ENCODE measurements at regions not wholly inside any gene's neighbourhood (a gene's known extent, or its start where the extent isn't known, plus 50 kb on each side); places are given as distances from the start of the nearest gene placed in this dataset.

- TF ChIP-seq CTCF (conservative IDR thresholded peaks at IDR 0.05): no peak
These were observed 73.6 kb downstream of the CYLC2 start for GRCh38 chr9:103068753-103069152.

DNA sequence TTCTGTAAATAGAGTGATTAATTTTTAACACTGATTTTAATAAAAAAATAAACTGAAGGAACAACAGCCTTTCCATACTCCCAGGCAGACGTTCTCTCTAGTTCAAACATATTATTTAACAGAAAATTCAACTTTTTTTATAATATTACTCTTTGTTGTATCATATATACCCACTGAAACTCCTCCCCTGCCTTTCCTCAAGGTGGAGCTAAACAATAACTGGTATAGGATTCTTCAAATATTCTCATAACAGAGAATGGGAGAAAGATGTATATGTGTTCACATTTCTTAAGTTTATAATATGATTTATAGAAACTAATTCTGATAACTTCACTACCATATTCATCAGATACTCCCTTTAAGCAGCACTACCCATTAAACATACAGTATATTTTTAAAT is 83.4 kb downstream of the CYLC2 start:
- Histone ChIP-seq H3K4me3 (ENCODE audit: low read length) (no peak overlapping the region), H3K9me3 (ENCODE audit: control insufficient read depth, low read length) (peaks cover 18% of the 10 kb centered on the region), H3K4me1 (ENCODE audit: control insufficient read depth, insufficient read depth, low read length) (no peaks in the 10 kb centered on the region), H3K27me3 (ENCODE audit: control insufficient read depth, insufficient read depth, low read length, poor library complexity, severe bottlenecking) (no peaks in the 10 kb centered on the region), H3K9ac (ENCODE audit: extremely low read depth, low read length, poor library complexity, severe bottlenecking) (no peak overlapping the region), H3K27ac (ENCODE audit: low read depth, low read length) (no peak overlapping the region), H3K36me3 (ENCODE audit: control insufficient read depth, insufficient read depth, low read length) (no peaks in the 10 kb centered on the region)
- 60% methylated on average over 1 of the region's 1 CpG; no CpG with 5 or more reads in 1 of the 2 experiments for WGBS, 2 experiments (ENCODE audit: insufficient coverage in 1 of 2, insufficient read length in 1 of 2)
- DNase-seq: no peak
- H3K4me3 Mint-ChIP-seq: no peak overlapping the region
- no peak overlapping the region for H3K27ac Mint-ChIP-seq
- peak; percentile 21 for TF ChIP-seq CTCF (conservative IDR thresholded peaks at IDR 0.05)
- H3K9me3 Mint-ChIP-seq: peaks cover 9% of the 10 kb centered on the region
- H3K4me1 Mint-ChIP-seq: no peaks in the 10 kb centered on the region
- H3K36me3 Mint-ChIP-seq (ENCODE audit: low read depth): no peaks in the 10 kb centered on the region
- no peaks in the 10 kb centered on the region for H3K27me3 Mint-ChIP-seq (ENCODE audit: insufficient read depth)

More at GRCh38 chr9:103068753-103069152, 73.6 kb downstream of the CYLC2 start:
- Histone ChIP-seq H3K9ac (ENCODE audit: extremely low read depth, low read length, poor library complexity, severe bottlenecking) (no peak overlapping the region), H3K4me3 (ENCODE audit: low read length) (peak overlapping the region; percentile 18), H3K4me1 (ENCODE audit: control insufficient read depth, insufficient read depth, low read length) (no peaks in the 10 kb centered on the region), H3K27me3 (ENCODE audit: control insufficient read depth, insufficient read depth, low read length, poor library complexity, severe bottlenecking) (no peaks in the 10 kb centered on the region), H3K9me3 (ENCODE audit: control insufficient read depth, low read length) (peaks cover 18% of the 10 kb centered on the region), H3K36me3 (ENCODE audit: control insufficient read depth, insufficient read depth, low read length) (no peaks in the 10 kb centered on the region), H3K27ac (ENCODE audit: low read depth, low read length) (no peak overlapping the region)
- DNase-seq: no peak
- Mint-ChIP-seq H3K4me3 (no peak overlapping the region), H3K4me1 (peaks cover 6% of the 10 kb centered on the region), H3K9me3 (peaks cover 2% of the 10 kb centered on the region), H3K27ac (no peak overlapping the region), H3K27me3 (ENCODE audit: insufficient read depth) (no peaks in the 10 kb centered on the region), H3K36me3 (ENCODE audit: low read depth) (no peaks in the 10 kb centered on the region)
- WGBS, 2 experiments (ENCODE audit: insufficient coverage in 1 of 2, insufficient read length in 1 of 2): 60 to 79% methylated on average over 1 to 3 of the region's 3 CpGs

DNA sequence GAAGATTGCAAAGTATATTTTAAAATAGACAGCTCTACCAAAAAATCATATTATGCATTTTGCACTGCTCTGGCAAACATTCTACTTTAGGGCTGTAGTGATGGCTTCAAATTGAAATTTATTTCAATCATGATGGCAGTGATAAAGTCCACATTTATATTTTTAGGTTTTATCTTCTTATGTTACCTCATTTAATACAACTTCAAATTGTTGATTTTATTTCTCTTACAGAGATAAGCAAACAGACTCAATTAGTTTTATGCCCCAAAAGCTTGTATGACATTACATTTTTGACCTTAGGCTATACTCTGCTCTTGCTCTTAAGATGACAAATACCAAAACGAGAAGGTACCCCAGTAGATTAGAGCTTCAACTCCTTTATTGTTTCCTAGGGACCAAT is 87.4 kb downstream of the CYLC2 start:
- H3K27ac ChIP-seq (ENCODE audit: low read depth, low read length): no peak overlapping the region
- no peaks in the 10 kb centered on the region for H3K27me3 Mint-ChIP-seq (ENCODE audit: insufficient read depth)
- H3K9ac ChIP-seq (ENCODE audit: extremely low read depth, low read length, poor library complexity, severe bottlenecking): no peak overlapping the region
- H3K4me1 ChIP-seq (ENCODE audit: control insufficient read depth, insufficient read depth, low read length): no peaks in the 10 kb centered on the region
- TF ChIP-seq CTCF (conservative IDR thresholded peaks at IDR 0.05): no peak
- H3K9me3 Mint-ChIP-seq: no peaks in the 10 kb centered on the region
- no peaks in the 10 kb centered on the region for H3K4me1 Mint-ChIP-seq
- 50% methylated on average over 1 of the region's 1 CpG; no CpG with 5 or more reads in 1 of the 2 experiments for WGBS, 2 experiments (ENCODE audit: insufficient coverage in 1 of 2, insufficient read length in 1 of 2)
- no peaks in the 10 kb centered on the region for H3K36me3 Mint-ChIP-seq (ENCODE audit: low read depth)
- no peaks in the 10 kb centered on the region for H3K36me3 ChIP-seq (ENCODE audit: control insufficient read depth, insufficient read depth, low read length)
- no peak overlapping the region for H3K4me3 ChIP-seq (ENCODE audit: low read length)
- H3K4me3 Mint-ChIP-seq: no peak overlapping the region
- no peaks in the 10 kb centered on the region for H3K27me3 ChIP-seq (ENCODE audit: control insufficient read depth, insufficient read depth, low read length, poor library complexity, severe bottlenecking)
- H3K27ac Mint-ChIP-seq: no peak overlapping the region
- peaks cover 13% of the 10 kb centered on the region for H3K9me3 ChIP-seq (ENCODE audit: control insufficient read depth, low read length)
- DNase-seq: no peak

Measured in endodermal cell (in vitro differentiated cells).